Mesothelial cell of epicardium (in vitro differentiated cells): ENCODE measurements at regions not wholly inside any gene's neighbourhood (a gene's known extent, or its start where the extent isn't known, plus 50 kb on each side); places are given as distances from the start of the nearest gene placed in this dataset.
"Not testable (repeated sequence)": the region's sequence is repeated elsewhere in the genome, so short reads cannot be mapped to it uniquely, and the experiment has no call there.

Experiments
- DNase-seq, 2 experiments: peaks; one replicate each; pipeline ENCODE4 v3.0.0; 2021; ENCODE audit warnings: low spot score in 2 of 2; ENCODE audit not compliant: unreplicated experiment in 2 of 2
- H3K27ac Mint-ChIP-seq: 2 replicates; pipeline ENCODE4 v1.8.0; 2021; ENCODE audit warnings: mixed read lengths
- H3K27me3 Mint-ChIP-seq: 2 replicates; pipeline ENCODE4 v1.8.0; 2021; ENCODE audit warnings: low read depth, mixed read lengths
- H3K36me3 Mint-ChIP-seq: 2 replicates; pipeline ENCODE4 v1.8.0; 2021; ENCODE audit warnings: mixed read lengths
- H3K4me1 Mint-ChIP-seq: 2 replicates; pipeline ENCODE4 v1.8.0; 2021; ENCODE audit warnings: mixed read lengths
- H3K4me3 Mint-ChIP-seq: 2 replicates; pipeline ENCODE4 v1.8.0; 2021; ENCODE audit warnings: mild to moderate bottlenecking, moderate library complexity, mixed read lengths
- H3K9me3 Mint-ChIP-seq: 2 replicates; pipeline ENCODE4 v1.8.0; 2021; ENCODE audit warnings: mixed read lengths
- CTCF ChIP-seq: fragments of 200-600 bp; sonication (generic); IDR thresholded peaks from one replicate; pipeline ENCODE4 v1.5.0; 2021; ENCODE audit warnings: antibody characterized with exemption; ENCODE audit not compliant: unreplicated experiment

- TF ChIP-seq CTCF: no peak
- Mint-ChIP-seq H3K27me3 (peaks cover 55% of the 10 kb centered on the region), H3K36me3 (no peaks in the 10 kb centered on the region), H3K4me1 (no peaks in the 10 kb centered on the region), H3K9me3 (no peaks in the 10 kb centered on the region), H3K4me3 (no peak overlapping the region), H3K27ac (no peak overlapping the region)
- DNase-seq: no peak
Observed at GRCh38 chr6:803191-803977, 110.4 kb upstream of the EXOC2 start.

- Mint-ChIP-seq H3K4me3 (no peak overlapping the region), H3K36me3 (no peaks in the 10 kb centered on the region), H3K27ac (no peak overlapping the region), H3K9me3 (no peaks in the 10 kb centered on the region), H3K27me3 (peaks cover 62% of the 10 kb centered on the region), H3K4me1 (no peaks in the 10 kb centered on the region)
- no peak for TF ChIP-seq CTCF
- DNase-seq: no peak
Observed at GRCh38 chr6:802701-803100, 109.8 kb upstream of the EXOC2 start.

- not testable (repeated sequence) for DNase-seq, H3K27ac Mint-ChIP-seq, H3K9me3 Mint-ChIP-seq, H3K36me3 Mint-ChIP-seq, H3K4me3 Mint-ChIP-seq, H3K4me1 Mint-ChIP-seq
- H3K27me3 Mint-ChIP-seq: peaks cover 67% of the 10 kb centered on the region
Observed at GRCh38 chr6:802223-802622, 109.3 kb upstream of the EXOC2 start.

- Mint-ChIP-seq H3K4me3 (no peak overlapping the region), H3K9me3 (no peaks in the 10 kb centered on the region), H3K27ac (no peak overlapping the region), H3K27me3 (peaks cover 80% of the 10 kb centered on the region), H3K36me3 (no peaks in the 10 kb centered on the region), H3K4me1 (no peaks in the 10 kb centered on the region)
- no peak for TF ChIP-seq CTCF
- no peak for DNase-seq
Observed at GRCh38 chr6:799769-800168, 106.8 kb upstream of the EXOC2 start.

- H3K27me3 Mint-ChIP-seq: peaks cover 87% of the 10 kb centered on the region
- peak in 1 of 2 experiments; percentile 58 for DNase-seq
- peak; percentile 84 for TF ChIP-seq CTCF
- no peaks in the 10 kb centered on the region for H3K9me3 Mint-ChIP-seq
- H3K36me3 Mint-ChIP-seq: no peaks in the 10 kb centered on the region
- H3K27ac Mint-ChIP-seq: no peak overlapping the region
- H3K4me1 Mint-ChIP-seq: no peaks in the 10 kb centered on the region
- no peak overlapping the region for H3K4me3 Mint-ChIP-seq
Observed at GRCh38 chr6:797479-798077, 104.6 kb upstream of the EXOC2 start.

GRCh38 chr6:795046-795685, 102.2 kb upstream of the EXOC2 start:
- Mint-ChIP-seq H3K4me1 (no peaks in the 10 kb centered on the region), H3K36me3 (no peaks in the 10 kb centered on the region), H3K27me3 (peaks cover 84% of the 10 kb centered on the region), H3K27ac (no peak overlapping the region), H3K9me3 (no peaks in the 10 kb centered on the region), H3K4me3 (no peak overlapping the region)
- DNase-seq: no peak
- TF ChIP-seq CTCF: no peak
